ENCODE measurements at regions not wholly inside any gene's neighbourhood (a gene's known extent, or its start where the extent isn't known, plus 50 kb on each side); places are given as distances from the start of the nearest gene placed in this dataset.

GRCh38 chr7:22582863-22583622 is 83.1 kb upstream of the STEAP1B start:
- no peak for ATAC-seq (replicated peaks)
- peaks cover 51 to 77% of the 10 kb centered on the region in 2 donors for H3K4me1 Mint-ChIP-seq
- H3K9me3 Mint-ChIP-seq: peaks cover 5 to 9% of the 10 kb centered on the region in 2 donors
- H3K27ac Mint-ChIP-seq: peak overlapping the region; percentile 42
- H3K36me3 Mint-ChIP-seq: peaks cover 4 to 34% of the 10 kb centered on the region in 2 donors
- no peak for DNase-seq
- H3K27me3 Mint-ChIP-seq: no peaks in the 10 kb centered on the region
- no peak overlapping the region for H3K4me3 Mint-ChIP-seq

GRCh38 chr7:22581099-22581498 is 81.1 kb upstream of the STEAP1B start:
- no peak for DNase-seq
- no peak overlapping the region for H3K4me3 Mint-ChIP-seq
- peaks cover 5 to 9% of the 10 kb centered on the region in 2 donors for H3K9me3 Mint-ChIP-seq
- H3K36me3 Mint-ChIP-seq: peaks cover 4 to 44% of the 10 kb centered on the region in 2 donors
- H3K4me1 Mint-ChIP-seq: peaks cover 48 to 71% of the 10 kb centered on the region in 2 donors
- no peaks in the 10 kb centered on the region for H3K27me3 Mint-ChIP-seq
- H3K27ac Mint-ChIP-seq: no peak overlapping the region
- ATAC-seq (replicated peaks): peak in 1 of 2 donors; percentile 35

GRCh38 chr7:22579961-22580360 is 80.0 kb upstream of the STEAP1B start:
- Mint-ChIP-seq H3K9me3 (peaks cover 5 to 9% of the 10 kb centered on the region in 2 donors), H3K36me3 (peaks cover 4 to 47% of the 10 kb centered on the region in 2 donors), H3K27me3 (no peaks in the 10 kb centered on the region), H3K4me3 (no peak overlapping the region), H3K27ac (no peak overlapping the region), H3K4me1 (peaks cover 48 to 74% of the 10 kb centered on the region in 2 donors)
- no peak for ATAC-seq (replicated peaks)
- no peak for DNase-seq

GRCh38 chr7:22578007-22578733 is 78.2 kb upstream of the STEAP1B start:
- ATAC-seq (replicated peaks) (peak; percentile 84 to 86), DNase-seq (no peak)
- Mint-ChIP-seq H3K4me3 (peak overlapping the region; percentile 12 to 56), H3K36me3 (peaks cover 4 to 46% of the 10 kb centered on the region in 2 donors), H3K27ac (peak overlapping the region; percentile 27), H3K9me3 (peaks cover 5 to 9% of the 10 kb centered on the region in 2 donors), H3K27me3 (no peaks in the 10 kb centered on the region), H3K4me1 (peaks cover 38 to 60% of the 10 kb centered on the region in 2 donors)

GRCh38 chr7:22577470-22578001 is 77.5 kb upstream of the STEAP1B start:
- Mint-ChIP-seq H3K36me3 (peaks cover 4 to 41% of the 10 kb centered on the region in 2 donors), H3K9me3 (peaks cover 5 to 7% of the 10 kb centered on the region in 2 donors), H3K27me3 (no peaks in the 10 kb centered on the region), H3K27ac (peak overlapping the region; percentile 27), H3K4me1 (peaks cover 31 to 53% of the 10 kb centered on the region in 2 donors), H3K4me3 (peak overlapping the region; percentile 12 to 56)
- no peak for DNase-seq
- peak; percentile 24 to 43 for ATAC-seq (replicated peaks)

GRCh38 chr7:22576612-22577469 is 76.9 kb upstream of the STEAP1B start:
- Mint-ChIP-seq H3K4me3 (no peak overlapping the region), H3K9me3 (peaks cover 5 to 8% of the 10 kb centered on the region in 2 donors), H3K4me1 (peaks cover 32 to 52% of the 10 kb centered on the region in 2 donors), H3K27ac (no peak overlapping the region), H3K27me3 (no peaks in the 10 kb centered on the region), H3K36me3 (peaks cover 4 to 40% of the 10 kb centered on the region in 2 donors)
- no peak for ATAC-seq (replicated peaks)
- no peak for DNase-seq

- no peaks in the 10 kb centered on the region for H3K27me3 Mint-ChIP-seq
- no peak for DNase-seq
- H3K36me3 Mint-ChIP-seq: peaks cover 7 to 44% of the 10 kb centered on the region in 2 donors
- no peak overlapping the region for H3K4me3 Mint-ChIP-seq
- peaks cover 41 to 64% of the 10 kb centered on the region in 2 donors for H3K4me1 Mint-ChIP-seq
- no peak for ATAC-seq (replicated peaks)
- H3K9me3 Mint-ChIP-seq: peaks cover 5 to 9% of the 10 kb centered on the region in 2 donors
- no peak overlapping the region for H3K27ac Mint-ChIP-seq
Measured at GRCh38 chr7:22574754-22575520, 74.9 kb upstream of the STEAP1B start.

GRCh38 chr7:22572937-22573336 is 72.9 kb upstream of the STEAP1B start:
- H3K9me3 Mint-ChIP-seq: peaks cover 0 to 2% of the 10 kb centered on the region in 2 donors
- no peak overlapping the region for H3K27ac Mint-ChIP-seq
- ATAC-seq (replicated peaks): no peak
- H3K27me3 Mint-ChIP-seq: no peaks in the 10 kb centered on the region
- DNase-seq: no peak
- no peak overlapping the region for H3K4me3 Mint-ChIP-seq
- peaks cover 3 to 38% of the 10 kb centered on the region in 2 donors for H3K36me3 Mint-ChIP-seq
- peaks cover 39 to 64% of the 10 kb centered on the region in 2 donors for H3K4me1 Mint-ChIP-seq

- ATAC-seq (replicated peaks) (no peak), DNase-seq (no peak)
- Mint-ChIP-seq H3K4me3 (no peak overlapping the region), H3K9me3 (peaks cover 0 to 2% of the 10 kb centered on the region in 2 donors), H3K27me3 (no peaks in the 10 kb centered on the region), H3K4me1 (peaks cover 34 to 58% of the 10 kb centered on the region in 2 donors), H3K36me3 (peaks cover 3 to 37% of the 10 kb centered on the region in 2 donors), H3K27ac (no peak overlapping the region)
Measured at GRCh38 chr7:22572292-22572691, 72.3 kb upstream of the STEAP1B start.

GRCh38 chr7:22571766-22572165 is 71.8 kb upstream of the STEAP1B start:
- ATAC-seq (replicated peaks) (no peak), DNase-seq (no peak)
- Mint-ChIP-seq H3K4me3 (no peak overlapping the region), H3K27me3 (no peaks in the 10 kb centered on the region), H3K4me1 (peaks cover 33 to 58% of the 10 kb centered on the region in 2 donors), H3K27ac (no peak overlapping the region), H3K9me3 (peaks cover 0 to 2% of the 10 kb centered on the region in 2 donors), H3K36me3 (peaks cover 3 to 35% of the 10 kb centered on the region in 2 donors)

- Mint-ChIP-seq H3K4me1 (peaks cover 45 to 64% of the 10 kb centered on the region in 2 donors), H3K27ac (peak overlapping the region; percentile 68), H3K9me3 (peaks cover 0 to 2% of the 10 kb centered on the region in 2 donors), H3K4me3 (no peak overlapping the region), H3K27me3 (no peaks in the 10 kb centered on the region), H3K36me3 (peaks cover 3 to 30% of the 10 kb centered on the region in 2 donors)
- DNase-seq (peak; percentile 57), ATAC-seq (replicated peaks) (peak; percentile 60 to 73)
Measured at GRCh38 chr7:22569586-22570321, 69.8 kb upstream of the STEAP1B start.

GRCh38 chr7:22566592-22566991 is 66.6 kb upstream of the STEAP1B start:
- H3K27me3 Mint-ChIP-seq: no peaks in the 10 kb centered on the region
- no peak for ATAC-seq (replicated peaks)
- H3K36me3 Mint-ChIP-seq: peaks cover under 1 to 20% of the 10 kb centered on the region in 2 donors
- H3K27ac Mint-ChIP-seq: no peak overlapping the region
- H3K4me1 Mint-ChIP-seq: peaks cover 60 to 90% of the 10 kb centered on the region in 2 donors
- no peak overlapping the region for H3K4me3 Mint-ChIP-seq
- H3K9me3 Mint-ChIP-seq: no peaks in the 10 kb centered on the region
- no peak for DNase-seq

Data from stimulated activated naive B cell treated with anti-CD40 and anti-IgM and Interleukin-4, amounts not matched to agents 10 μg/mL and 1 μg/mL and 100 μg/mL, for 72 hours (primary cell).